Liver (tissue), 8 donors: ENCODE measurements at regions not wholly inside any gene's neighbourhood (a gene's known extent, or its start where the extent isn't known, plus 50 kb on each side); places are given as distances from the start of the nearest gene placed in this dataset.

Experiments
- DNase-seq: peaks from one replicate; pipeline ENCODE4 v3.0.0-alpha.2; 2017; ENCODE audit warnings: low spot score
- H3K27ac ChIP-seq, 2 donors: one replicate each; pipeline ENCODE4 v1.7.0; 2013; ENCODE audit warnings: inconsistent platforms in 2 of 2, low read length in 2 of 2, control low read depth in 1 of 2, low read depth in 1 of 2, mild to moderate bottlenecking in 1 of 2
- H3K27me3 ChIP-seq, 4 donors: one replicate each; pipeline versions ENCODE4 v1.6.1 to v1.7.0; 2013; ENCODE audit warnings: low read length in 3 of 4, inconsistent platforms in 1 of 4, mild to moderate bottlenecking in 1 of 4, moderate library complexity in 1 of 4; ENCODE audit not compliant: control insufficient read depth in 4 of 4, insufficient read depth in 4 of 4
- H3K36me3 ChIP-seq, 4 donors: one replicate each; pipeline versions ENCODE4 v1.6.1 to v1.7.0; 2013; ENCODE audit warnings: low read length in 3 of 4, mild to moderate bottlenecking in 3 of 4, low read depth in 1 of 4, moderate library complexity in 1 of 4; ENCODE audit not compliant: control insufficient read depth in 4 of 4, insufficient read depth in 3 of 4
- H3K4me1 ChIP-seq, 4 donors: one replicate each; pipeline versions ENCODE4 v1.6.1 to v1.7.0; 2013; ENCODE audit warnings: low read length in 3 of 4, mild to moderate bottlenecking in 3 of 4, moderate library complexity in 1 of 4; ENCODE audit not compliant: control insufficient read depth in 4 of 4, insufficient read depth in 4 of 4
- H3K4me3 ChIP-seq, 3 donors: one replicate each; pipeline versions ENCODE4 v1.6.1 to v1.7.0; 2013; ENCODE audit warnings: low read length in 3 of 3, control low read depth in 1 of 3, low read depth in 1 of 3, mild to moderate bottlenecking in 1 of 3
- H3K9ac ChIP-seq, 2 donors: one replicate each; pipeline ENCODE4 v1.7.0; 2013; ENCODE audit warnings: low read length in 2 of 2, mild to moderate bottlenecking in 2 of 2, moderate library complexity in 2 of 2, control low read depth in 1 of 2, low read depth in 1 of 2
- H3K9me3 ChIP-seq, 4 donors: one replicate each; pipeline versions ENCODE4 v1.6.1 to v1.7.0; 2013; ENCODE audit warnings: low read length in 3 of 4; ENCODE audit not compliant: control insufficient read depth in 4 of 4
- EGR1 ChIP-seq, 2 donors: IDR thresholded peaks; 2 replicates each; pipeline ENCODE4 v1.6.1; 2016 to 2018; ENCODE audit warnings: antibody characterized with exemption in 2 of 2, low read depth in 2 of 2
- FOXA1 ChIP-seq: IDR thresholded peaks from 2 replicates; pipeline ENCODE4 v1.6.1; 2016; ENCODE audit warnings: antibody characterized with exemption
- FOXA2 ChIP-seq: IDR thresholded peaks from 2 replicates; pipeline ENCODE4 v1.6.1; 2016; ENCODE audit warnings: antibody characterized with exemption
- GABPA ChIP-seq, 2 donors: IDR thresholded peaks in 1 of 2; conservative IDR thresholded peaks in 1 of 2; 2 replicates each; pipeline ENCODE4 v1.6.1; 2016; ENCODE audit warnings: antibody characterized with exemption in 2 of 2, mild to moderate bottlenecking in 1 of 2, moderate library complexity in 1 of 2
- HNF4A ChIP-seq, 2 donors: conservative IDR thresholded peaks; 2 replicates each; pipeline ENCODE4 v1.6.1; 2016; ENCODE audit warnings: antibody characterized with exemption in 2 of 2, mild to moderate bottlenecking in 2 of 2
- HNF4G ChIP-seq: IDR thresholded peaks from 2 replicates; pipeline ENCODE4 v1.6.1; 2016; ENCODE audit warnings: antibody characterized with exemption
- JUND ChIP-seq, 2 donors: IDR thresholded peaks; 2 replicates each; pipeline ENCODE4 v1.6.1; 2016; ENCODE audit warnings: antibody characterized with exemption in 2 of 2
- NR2F2 ChIP-seq: IDR thresholded peaks from 2 replicates; pipeline ENCODE4 v1.6.1; 2016; ENCODE audit warnings: antibody characterized with exemption
- RAD21 ChIP-seq, 2 donors: IDR thresholded peaks; 2 replicates each; pipeline ENCODE4 v1.6.1; 2016; ENCODE audit warnings: antibody characterized with exemption in 2 of 2, mild to moderate bottlenecking in 2 of 2
- RXRA ChIP-seq, 2 donors: IDR thresholded peaks; 2 replicates each; pipeline ENCODE4 v1.6.1; 2017 to 2018; ENCODE audit warnings: antibody characterized with exemption in 2 of 2, mild to moderate bottlenecking in 1 of 2
- SP1 ChIP-seq: IDR thresholded peaks from 2 replicates; pipeline ENCODE4 v1.6.1; 2018; ENCODE audit warnings: antibody characterized with exemption, mild to moderate bottlenecking
- TAF1 ChIP-seq: conservative IDR thresholded peaks from 2 replicates; pipeline ENCODE4 v1.6.1; 2016; ENCODE audit warnings: antibody characterized with exemption, mild to moderate bottlenecking
- YY1 ChIP-seq: IDR thresholded peaks from 2 replicates; pipeline ENCODE4 v1.6.1; 2016; ENCODE audit warnings: antibody characterized with exemption, mild to moderate bottlenecking
- WGBS: extraction: QIAGEN DNeasy Blood & Tissue Kit; methylation state at CpG from one replicate; pipeline ENCODE4 v1.1.7; 2013; 5-methylcytosine and 5-hydroxymethylcytosine counted together
- TF ChIP-seq, protein P1 (sequence below): IDR thresholded peaks from 2 replicates; pipeline ENCODE4 v1.6.1; 2016; ENCODE audit warnings: antibody characterized with exemption
- TF ChIP-seq, protein P2 (sequence below): IDR thresholded peaks from 2 replicates; pipeline ENCODE4 v1.6.1; 2016; ENCODE audit warnings: antibody characterized with exemption
- TF ChIP-seq, protein P3 (sequence below): fragments of 150-350 bp; IDR thresholded peaks from 2 replicates; pipeline ENCODE4 v1.5.1; 2017; ENCODE audit warnings: improper control_type of control experiment, low read depth, low read length; ENCODE audit not compliant: missing input control
- TF ChIP-seq, protein P4 (sequence below): IDR thresholded peaks from 2 replicates; pipeline ENCODE4 v1.6.1; 2016; ENCODE audit warnings: antibody characterized with exemption
- donor health status: healthy.
- donor health status: healthy.
- donor health status: healthy.
- donor health status: healthy.
- donor health status: healthy.

DNA sequence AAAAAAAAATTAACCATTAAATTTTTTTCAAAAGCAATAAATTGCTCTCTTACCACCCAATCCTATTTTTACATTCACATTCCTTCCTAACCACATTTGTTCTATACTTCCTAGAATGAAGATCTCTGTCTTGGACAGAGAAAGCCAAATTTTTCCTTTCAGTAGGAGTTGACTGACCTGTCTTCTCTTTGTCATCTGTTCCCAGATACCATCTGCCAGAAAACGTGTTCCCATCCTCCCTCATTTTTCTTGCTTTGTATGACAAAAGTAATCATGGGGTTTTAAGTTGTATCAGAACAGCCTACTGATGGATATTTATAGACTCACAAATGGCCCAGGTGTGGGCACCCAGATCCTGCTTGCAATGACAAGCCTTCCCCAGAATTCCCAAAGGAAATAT, 182.1 kb downstream of the CYP26B1 start:
- no peaks in the 10 kb centered on the region for H3K36me3 ChIP-seq
- H3K27ac ChIP-seq, result no peak overlapping the region
- no peaks in the 10 kb centered on the region for H3K9me3 ChIP-seq
- H3K9ac ChIP-seq, result no peak overlapping the region
- no peak for DNase-seq
- H3K4me3 ChIP-seq, result no peak overlapping the region
- peaks cover 0 to 7% (median 1%) of the 10 kb centered on the region in 4 donors for H3K27me3 ChIP-seq
- H3K4me1 ChIP-seq, result no peaks in the 10 kb centered on the region
- no peak for TF ChIP-seq YY1
- no peak for TF ChIP-seq SP1
- no peak for TF ChIP-seq HNF4G
- 66% methylated on average over 1 of the region's 1 CpG for WGBS

DNA sequence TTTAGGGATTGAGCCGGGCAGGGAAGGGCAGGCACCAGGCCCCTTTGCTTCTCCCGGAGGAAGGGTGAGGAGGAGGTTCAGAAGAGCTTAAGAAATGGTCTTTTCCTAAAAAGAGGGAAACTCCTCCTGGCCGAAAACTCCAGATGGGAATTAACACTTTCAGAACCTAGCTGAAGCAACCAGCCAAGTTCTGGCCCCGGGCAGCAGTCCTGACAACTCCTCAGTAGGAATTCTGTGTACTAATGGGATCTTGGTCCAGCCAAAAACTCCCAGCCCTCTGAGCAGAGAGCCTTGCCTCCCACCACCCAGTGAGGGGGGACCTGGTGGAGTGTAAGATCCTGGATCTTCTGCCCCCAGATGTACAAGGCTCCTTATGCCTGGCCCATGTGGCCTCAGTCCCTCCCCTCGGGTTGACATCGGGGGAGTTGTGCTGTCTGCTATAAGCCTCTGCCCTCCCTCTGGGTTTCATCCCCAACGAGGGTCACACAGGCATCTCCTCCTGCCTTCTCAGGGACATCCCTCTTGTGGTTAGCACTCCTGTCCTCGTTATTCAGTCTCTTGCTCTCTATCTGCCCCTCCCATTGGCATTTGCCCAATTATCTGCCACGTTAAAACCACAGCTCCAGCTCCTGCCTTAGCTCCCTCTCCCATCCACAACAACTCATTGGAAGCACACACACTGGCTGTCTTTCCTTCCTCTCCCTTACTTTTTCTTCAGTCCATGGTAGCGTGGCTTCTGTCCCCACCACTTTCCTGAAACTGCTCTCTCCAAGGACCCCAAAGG, 184.6 kb downstream of the CYP26B1 start:
- Histone ChIP-seq H3K9ac (no peak overlapping the region), H3K4me1 (no peaks in the 10 kb centered on the region), H3K36me3 (no peaks in the 10 kb centered on the region), H3K9me3 (peaks cover 0 to 7% (median 3%) of the 10 kb centered on the region in 4 donors), H3K4me3 (no peak overlapping the region), H3K27ac (no peak overlapping the region), H3K27me3 (peaks cover 0 to 7% (median 1%) of the 10 kb centered on the region in 4 donors)
- DNase-seq, result no peak
- TF ChIP-seq RAD21 (IDR thresholded peaks at IDR 0.05) (no peak), GABPA (IDR thresholded peaks at IDR 0.05 in 1 of 2, conservative IDR thresholded peaks at IDR 0.05 in 1 of 2) (no peak), YY1 (no peak), JUND (IDR thresholded peaks at IDR 0.05) (no peak), FOXA1 (no peak), HNF4G (no peak), NR2F2 (no peak), HNF4A (conservative IDR thresholded peaks at IDR 0.05) (no peak), TAF1 (no peak)
- TF ChIP-seq, protein P1, sequence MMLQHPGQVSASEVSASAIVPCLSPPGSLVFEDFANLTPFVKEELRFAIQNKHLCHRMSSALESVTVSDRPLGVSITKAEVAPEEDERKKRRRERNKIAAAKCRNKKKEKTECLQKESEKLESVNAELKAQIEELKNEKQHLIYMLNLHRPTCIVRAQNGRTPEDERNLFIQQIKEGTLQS, result no peak
- TF ChIP-seq, protein P2, sequence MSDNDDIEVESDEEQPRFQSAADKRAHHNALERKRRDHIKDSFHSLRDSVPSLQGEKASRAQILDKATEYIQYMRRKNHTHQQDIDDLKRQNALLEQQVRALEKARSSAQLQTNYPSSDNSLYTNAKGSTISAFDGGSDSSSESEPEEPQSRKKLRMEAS, result no peak
- TF ChIP-seq, protein P3, sequence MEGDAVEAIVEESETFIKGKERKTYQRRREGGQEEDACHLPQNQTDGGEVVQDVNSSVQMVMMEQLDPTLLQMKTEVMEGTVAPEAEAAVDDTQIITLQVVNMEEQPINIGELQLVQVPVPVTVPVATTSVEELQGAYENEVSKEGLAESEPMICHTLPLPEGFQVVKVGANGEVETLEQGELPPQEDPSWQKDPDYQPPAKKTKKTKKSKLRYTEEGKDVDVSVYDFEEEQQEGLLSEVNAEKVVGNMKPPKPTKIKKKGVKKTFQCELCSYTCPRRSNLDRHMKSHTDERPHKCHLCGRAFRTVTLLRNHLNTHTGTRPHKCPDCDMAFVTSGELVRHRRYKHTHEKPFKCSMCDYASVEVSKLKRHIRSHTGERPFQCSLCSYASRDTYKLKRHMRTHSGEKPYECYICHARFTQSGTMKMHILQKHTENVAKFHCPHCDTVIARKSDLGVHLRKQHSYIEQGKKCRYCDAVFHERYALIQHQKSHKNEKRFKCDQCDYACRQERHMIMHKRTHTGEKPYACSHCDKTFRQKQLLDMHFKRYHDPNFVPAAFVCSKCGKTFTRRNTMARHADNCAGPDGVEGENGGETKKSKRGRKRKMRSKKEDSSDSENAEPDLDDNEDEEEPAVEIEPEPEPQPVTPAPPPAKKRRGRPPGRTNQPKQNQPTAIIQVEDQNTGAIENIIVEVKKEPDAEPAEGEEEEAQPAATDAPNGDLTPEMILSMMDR, result no peak
- 66% methylated on average over 10 of the region's 10 CpGs for WGBS

DNA sequence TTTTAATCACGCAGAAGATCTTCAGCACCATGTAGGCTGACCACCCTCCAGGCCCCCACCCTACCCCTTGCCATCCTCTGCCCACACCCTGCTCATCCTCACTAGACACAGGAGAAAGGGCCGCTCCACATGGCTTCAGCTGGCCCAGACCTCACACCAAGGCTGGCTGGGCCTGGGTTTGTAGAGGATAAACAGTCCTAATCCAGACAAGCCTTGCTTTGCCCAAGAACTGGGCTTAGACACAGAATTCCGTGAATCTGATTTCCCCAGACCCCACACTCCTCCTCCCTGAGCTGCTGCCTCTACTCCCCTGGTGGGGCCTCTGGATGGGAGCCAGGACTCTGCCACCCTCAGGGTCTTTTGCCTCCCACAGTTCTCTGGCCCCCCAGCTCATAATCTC, 185.3 kb downstream of the CYP26B1 start:
- peaks cover 0 to 7% (median under 1%) of the 10 kb centered on the region in 4 donors for H3K27me3 ChIP-seq
- no peak overlapping the region for H3K4me3 ChIP-seq
- DNase-seq, result no peak
- no peaks in the 10 kb centered on the region for H3K36me3 ChIP-seq
- no peaks in the 10 kb centered on the region for H3K4me1 ChIP-seq
- no peak overlapping the region for H3K9ac ChIP-seq
- no peak overlapping the region for H3K27ac ChIP-seq
- WGBS, result 89% methylated on average over 3 of the region's 3 CpGs
- peaks cover 0 to 10% (median 9%) of the 10 kb centered on the region in 4 donors for H3K9me3 ChIP-seq
- TF ChIP-seq, protein P4, sequence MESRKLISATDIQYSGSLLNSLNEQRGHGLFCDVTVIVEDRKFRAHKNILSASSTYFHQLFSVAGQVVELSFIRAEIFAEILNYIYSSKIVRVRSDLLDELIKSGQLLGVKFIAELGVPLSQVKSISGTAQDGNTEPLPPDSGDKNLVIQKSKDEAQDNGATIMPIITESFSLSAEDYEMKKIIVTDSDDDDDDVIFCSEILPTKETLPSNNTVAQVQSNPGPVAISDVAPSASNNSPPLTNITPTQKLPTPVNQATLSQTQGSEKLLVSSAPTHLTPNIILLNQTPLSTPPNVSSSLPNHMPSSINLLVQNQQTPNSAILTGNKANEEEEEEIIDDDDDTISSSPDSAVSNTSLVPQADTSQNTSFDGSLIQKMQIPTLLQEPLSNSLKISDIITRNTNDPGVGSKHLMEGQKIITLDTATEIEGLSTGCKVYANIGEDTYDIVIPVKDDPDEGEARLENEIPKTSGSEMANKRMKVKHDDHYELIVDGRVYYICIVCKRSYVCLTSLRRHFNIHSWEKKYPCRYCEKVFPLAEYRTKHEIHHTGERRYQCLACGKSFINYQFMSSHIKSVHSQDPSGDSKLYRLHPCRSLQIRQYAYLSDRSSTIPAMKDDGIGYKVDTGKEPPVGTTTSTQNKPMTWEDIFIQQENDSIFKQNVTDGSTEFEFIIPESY, result no peak
- TF ChIP-seq TAF1 (no peak), GABPA (IDR thresholded peaks at IDR 0.05 in 1 of 2, conservative IDR thresholded peaks at IDR 0.05 in 1 of 2) (no peak), YY1 (no peak), FOXA1 (no peak), NR2F2 (no peak), EGR1 (IDR thresholded peaks at IDR 0.05; ENCODE audit: low read depth in 2 of 2) (no peak), HNF4A (conservative IDR thresholded peaks at IDR 0.05) (no peak), SP1 (no peak), JUND (IDR thresholded peaks at IDR 0.05) (no peak), FOXA2 (no peak), RXRA (IDR thresholded peaks at IDR 0.05) (no peak), HNF4G (no peak), RAD21 (IDR thresholded peaks at IDR 0.05) (no peak)
- TF ChIP-seq, protein P1, result no peak
- TF ChIP-seq, protein P3, result no peak
- TF ChIP-seq, protein P2, result no peak
